SK-N-SH (cell line): ENCODE measurements at regions not wholly inside any gene's neighbourhood (a gene's known extent, or its start where the extent isn't known, plus 50 kb on each side); places are given as distances from the start of the nearest gene placed in this dataset.

Source experiments
- CTCF ChIA-PET: fragments of 300-600, 350-600 bp; formaldehyde crosslinking; extraction: SDS; loops from one replicate; lab custom pipeline; 2021; lab: Yijun Ruan, JAX
- POLR2A ChIA-PET: fragments of 350-600 bp; sonication (Branson Sonifier 250); formaldehyde crosslinking; extraction: SDS; loops from one replicate; lab custom pipeline; 2020; ENCODE audit warnings: antibody characterized with exemption, inconsistent platforms; lab: Yijun Ruan, JAX
- DNase-seq: peaks from one replicate; pipeline ENCODE4 v3.0.0; 2012
- H2AFZ ChIP-seq: fragments of 200-600 bp; sonication (generic); 2 replicates; pipeline ENCODE4 v1.8.1; 2016; ENCODE audit warnings: antibody characterized with exemption, mild to moderate bottlenecking, low read depth
- H3F3A ChIP-seq: fragments of 200-600 bp; sonication (generic); replicated peaks from 2 replicates; pipeline ENCODE3; 2016; ENCODE audit warnings: antibody characterized with exemption, mild to moderate bottlenecking; ENCODE audit not compliant: insufficient read depth
- H3K27ac ChIP-seq, 2 experiments: fragments of 200-500 bp in 1 of 2; fragments of 200-600 bp in 1 of 2; sonication (Bioruptor generic) in 1 of 2; sonication (generic), shearing (Covaris generic) in 1 of 2; 2 replicates each; pipeline versions ENCODE4 v1.5.1 to v1.6.1; 2014 to 2016; ENCODE audit warnings: low read depth in 2 of 2, inconsistent platforms in 1 of 2, low read length in 1 of 2, mild to moderate bottlenecking in 1 of 2, mixed read lengths in 1 of 2
- H3K27me3 ChIP-seq: fragments of 200-600 bp; sonication (generic), shearing (Covaris generic); 2 replicates; pipeline ENCODE4 v1.6.1; 2016; ENCODE audit warnings: mixed run types; ENCODE audit not compliant: insufficient read depth
- H3K36me3 ChIP-seq, 2 experiments: fragments of 200-500 bp in 1 of 2; fragments of 200-600 bp in 1 of 2; sonication (Bioruptor generic) in 1 of 2; sonication (generic) in 1 of 2; replicated peaks in 1 of 2; 2 replicates each; pipeline versions ENCODE3 to v1.5.1; 2014 to 2016; ENCODE audit warnings: low read length in 1 of 2, mild to moderate bottlenecking in 1 of 2; ENCODE audit not compliant: insufficient read depth in 2 of 2, control insufficient read depth in 1 of 2
- H3K4me1 ChIP-seq, 2 experiments: fragments of 200-500 bp in 1 of 2; fragments of 200-600 bp in 1 of 2; sonication (Bioruptor generic) in 1 of 2; sonication (generic), shearing (Covaris generic) in 1 of 2; 2 replicates each; pipeline versions ENCODE4 v1.5.1 to v1.6.1; 2014 to 2016; ENCODE audit warnings: low read depth in 1 of 2, low read length in 1 of 2, mixed run types in 1 of 2; ENCODE audit not compliant: insufficient read depth in 2 of 2, control insufficient read depth in 1 of 2
- H3K4me2 ChIP-seq: fragments of 200-600 bp; sonication (generic), shearing (Covaris generic); 2 replicates; pipeline ENCODE4 v1.6.1; 2017; ENCODE audit warnings: mixed run types
- H3K4me3 ChIP-seq, 2 experiments: fragments of 200-500 bp in 1 of 2; fragments of 200-600 bp in 1 of 2; sonication (Bioruptor generic) in 1 of 2; sonication (generic), shearing (Covaris generic) in 1 of 2; 2 replicates each; pipeline versions ENCODE4 v1.5.1 to v1.8.1; 2014 to 2016; ENCODE audit warnings: low read depth in 2 of 2, inconsistent platforms in 1 of 2, low read length in 1 of 2, mild to moderate bottlenecking in 1 of 2, mixed read lengths in 1 of 2, moderate library complexity in 1 of 2
- H3K79me2 ChIP-seq: fragments of 200-600 bp; sonication (generic); 2 replicates; pipeline ENCODE4 v1.8.1; 2017; ENCODE audit warnings: mild to moderate bottlenecking; ENCODE audit not compliant: insufficient read depth
- H3K9ac ChIP-seq: fragments of 200-600 bp; sonication (generic); 2 replicates; pipeline ENCODE4 v1.6.1; 2017; ENCODE audit warnings: mixed run types
- H3K9me2 ChIP-seq: fragments of 200-600 bp; sonication (generic); 2 replicates; pipeline ENCODE4 v1.6.1; 2017; ENCODE audit warnings: mixed run types
- H3K9me3 ChIP-seq: fragments of 200-600 bp; sonication (generic); 2 replicates; pipeline ENCODE4 v1.6.1; 2017; ENCODE audit warnings: mixed run types, mild to moderate bottlenecking, moderate library complexity
- H4K20me1 ChIP-seq: fragments of 200-600 bp; sonication (generic); 2 replicates; pipeline ENCODE4 v1.6.1; 2017; ENCODE audit warnings: mild to moderate bottlenecking, mixed run types; ENCODE audit not compliant: insufficient read depth
- ELF1 ChIP-seq: IDR thresholded peaks from 2 replicates; pipeline ENCODE4 v1.4.0; 2012
- EP300 ChIP-seq, 2 experiments: IDR thresholded peaks; 2 replicates each; pipeline versions ENCODE4 v1.4.0 to v1.6.1; 2012; ENCODE audit warnings: borderline replicate concordance in 1 of 2, low read depth in 1 of 2, low read length in 1 of 2
- EZH2phosphoT487 ChIP-seq: fragments of 200-600 bp; sonication (generic); IDR thresholded peaks from 2 replicates; pipeline ENCODE4 v1.6.1; 2017; ENCODE audit warnings: low read depth, mixed run types, mild to moderate bottlenecking, antibody characterized with exemption, moderate library complexity, borderline replicate concordance
- FOXJ3 ChIP-seq: sonication (generic); formaldehyde crosslinking; IDR thresholded peaks from 2 replicates; pipeline ENCODE4 v1.5.1; 2020; ENCODE audit warnings: mild to moderate bottlenecking, missing genetic modification reagents
- FOXM1 ChIP-seq: IDR thresholded peaks from 2 replicates; pipeline ENCODE4 v1.4.0; 2012; ENCODE audit warnings: low read depth, mild to moderate bottlenecking
- NFIC ChIP-seq: IDR thresholded peaks from 2 replicates; pipeline ENCODE4 v1.4.0; 2012; ENCODE audit warnings: borderline replicate concordance
- NRF1 ChIP-seq: IDR thresholded peaks from 2 replicates; pipeline ENCODE4 v1.6.1; 2012; ENCODE audit warnings: low read depth, mild to moderate bottlenecking, low read length
- PBX3 ChIP-seq: IDR thresholded peaks from 2 replicates; pipeline ENCODE4; 2012
- RAD21 ChIP-seq: IDR thresholded peaks from 2 replicates; pipeline ENCODE4 v1.6.1; 2012; ENCODE audit warnings: mild to moderate bottlenecking, low read length
- RCOR1 ChIP-seq: fragments of 150-350 bp; IDR thresholded peaks from 2 replicates; pipeline ENCODE4 v1.6.1; 2017; ENCODE audit warnings: antibody characterized with exemption, low read length
- RFX5 ChIP-seq: IDR thresholded peaks from 2 replicates; pipeline ENCODE4 v1.6.1; 2012; ENCODE audit warnings: mild to moderate bottlenecking, improper control_type of control experiment, low read length
- SIN3A ChIP-seq: IDR thresholded peaks from 2 replicates; pipeline ENCODE4 v1.6.1; 2012; ENCODE audit warnings: low read depth, mild to moderate bottlenecking, low read length, moderate library complexity, borderline replicate concordance
- YY1 ChIP-seq: IDR thresholded peaks from 2 replicates; pipeline ENCODE4 v1.4.0; 2012; ENCODE audit warnings: low read depth, mild to moderate bottlenecking
- WGBS: methylation state at CpG from one replicate; pipeline ENCODE4 v1.1.6; 2017; ENCODE audit warnings: low lambda C conversion rate; 5-methylcytosine and 5-hydroxymethylcytosine counted together
- TF ChIP-seq, protein P1 (sequence below): IDR thresholded peaks from 2 replicates; pipeline ENCODE4 v1.6.1; 2012; ENCODE audit warnings: mild to moderate bottlenecking, low read depth, low read length, moderate library complexity
- TF ChIP-seq, protein P2 (sequence below): fragments of 200-600 bp; sonication (generic); IDR thresholded peaks from 2 replicates; pipeline ENCODE4 v1.6.1; 2017; ENCODE audit warnings: antibody characterized with exemption, mild to moderate bottlenecking, moderate library complexity
- TF ChIP-seq, protein P3 (sequence below): fragments of 150-350 bp; IDR thresholded peaks from 2 replicates; pipeline ENCODE4 v1.6.1; 2017; ENCODE audit warnings: antibody characterized with exemption, low read length, low read depth, borderline replicate concordance

DNA sequence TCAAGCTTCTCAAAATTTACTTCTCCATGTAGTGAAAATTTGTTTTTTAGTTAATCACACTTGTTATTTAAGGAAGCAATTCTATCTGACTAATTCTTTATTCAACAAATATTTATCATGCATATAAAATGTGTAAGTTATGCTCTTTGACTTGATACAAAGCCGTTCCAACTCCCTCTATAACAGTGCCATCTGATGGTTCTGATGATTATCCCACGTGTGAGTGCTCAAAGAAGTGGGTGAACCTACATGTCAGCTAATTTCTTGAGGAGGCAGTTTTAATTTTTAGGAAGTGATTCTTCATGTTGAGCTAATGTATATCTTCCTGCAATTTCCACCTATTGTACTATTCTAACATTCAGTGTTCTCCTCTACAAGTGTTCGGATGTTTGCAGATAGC, 88.8 kb upstream of the BRINP1 start:
- Histone ChIP-seq H3K9me3 (no peaks in the 10 kb centered on the region), H3K27me3 (no peaks in the 10 kb centered on the region), H3K36me3 (no peaks in the 10 kb centered on the region), H3K4me3 (no peak overlapping the region), H3F3A (peaks cover 3% of the 10 kb centered on the region), H4K20me1 (no peaks in the 10 kb centered on the region), H3K4me2 (no peak overlapping the region), H2AFZ (peak overlapping the region; percentile 1; the same call in 1 of the 2 replicates), H3K27ac (no peak overlapping the region), H3K9ac (no peak overlapping the region), H3K79me2 (no peaks in the 10 kb centered on the region), H3K4me1 (no peaks in the 10 kb centered on the region; a peak in 1 of 4 replicates)
- 44% methylated on average over 3 of the region's 3 CpGs for WGBS
- CTCF ChIA-PET: interaction anchor here (1.5 to 1.7 kb wide), 3 partner anchors 10 to 862 kb away, joined by 3 to 4 read pairs (median 3); no protein-coding TSS in a partner anchor
- DNase-seq: no peak
- TF ChIP-seq, protein P1, sequence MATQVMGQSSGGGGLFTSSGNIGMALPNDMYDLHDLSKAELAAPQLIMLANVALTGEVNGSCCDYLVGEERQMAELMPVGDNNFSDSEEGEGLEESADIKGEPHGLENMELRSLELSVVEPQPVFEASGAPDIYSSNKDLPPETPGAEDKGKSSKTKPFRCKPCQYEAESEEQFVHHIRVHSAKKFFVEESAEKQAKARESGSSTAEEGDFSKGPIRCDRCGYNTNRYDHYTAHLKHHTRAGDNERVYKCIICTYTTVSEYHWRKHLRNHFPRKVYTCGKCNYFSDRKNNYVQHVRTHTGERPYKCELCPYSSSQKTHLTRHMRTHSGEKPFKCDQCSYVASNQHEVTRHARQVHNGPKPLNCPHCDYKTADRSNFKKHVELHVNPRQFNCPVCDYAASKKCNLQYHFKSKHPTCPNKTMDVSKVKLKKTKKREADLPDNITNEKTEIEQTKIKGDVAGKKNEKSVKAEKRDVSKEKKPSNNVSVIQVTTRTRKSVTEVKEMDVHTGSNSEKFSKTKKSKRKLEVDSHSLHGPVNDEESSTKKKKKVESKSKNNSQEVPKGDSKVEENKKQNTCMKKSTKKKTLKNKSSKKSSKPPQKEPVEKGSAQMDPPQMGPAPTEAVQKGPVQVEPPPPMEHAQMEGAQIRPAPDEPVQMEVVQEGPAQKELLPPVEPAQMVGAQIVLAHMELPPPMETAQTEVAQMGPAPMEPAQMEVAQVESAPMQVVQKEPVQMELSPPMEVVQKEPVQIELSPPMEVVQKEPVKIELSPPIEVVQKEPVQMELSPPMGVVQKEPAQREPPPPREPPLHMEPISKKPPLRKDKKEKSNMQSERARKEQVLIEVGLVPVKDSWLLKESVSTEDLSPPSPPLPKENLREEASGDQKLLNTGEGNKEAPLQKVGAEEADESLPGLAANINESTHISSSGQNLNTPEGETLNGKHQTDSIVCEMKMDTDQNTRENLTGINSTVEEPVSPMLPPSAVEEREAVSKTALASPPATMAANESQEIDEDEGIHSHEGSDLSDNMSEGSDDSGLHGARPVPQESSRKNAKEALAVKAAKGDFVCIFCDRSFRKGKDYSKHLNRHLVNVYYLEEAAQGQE: no peak
- TF ChIP-seq RAD21: peak; percentile 16; the same call in 1 of the 2 replicates
- no peak for TF ChIP-seq RCOR1
- TF ChIP-seq, protein P2, sequence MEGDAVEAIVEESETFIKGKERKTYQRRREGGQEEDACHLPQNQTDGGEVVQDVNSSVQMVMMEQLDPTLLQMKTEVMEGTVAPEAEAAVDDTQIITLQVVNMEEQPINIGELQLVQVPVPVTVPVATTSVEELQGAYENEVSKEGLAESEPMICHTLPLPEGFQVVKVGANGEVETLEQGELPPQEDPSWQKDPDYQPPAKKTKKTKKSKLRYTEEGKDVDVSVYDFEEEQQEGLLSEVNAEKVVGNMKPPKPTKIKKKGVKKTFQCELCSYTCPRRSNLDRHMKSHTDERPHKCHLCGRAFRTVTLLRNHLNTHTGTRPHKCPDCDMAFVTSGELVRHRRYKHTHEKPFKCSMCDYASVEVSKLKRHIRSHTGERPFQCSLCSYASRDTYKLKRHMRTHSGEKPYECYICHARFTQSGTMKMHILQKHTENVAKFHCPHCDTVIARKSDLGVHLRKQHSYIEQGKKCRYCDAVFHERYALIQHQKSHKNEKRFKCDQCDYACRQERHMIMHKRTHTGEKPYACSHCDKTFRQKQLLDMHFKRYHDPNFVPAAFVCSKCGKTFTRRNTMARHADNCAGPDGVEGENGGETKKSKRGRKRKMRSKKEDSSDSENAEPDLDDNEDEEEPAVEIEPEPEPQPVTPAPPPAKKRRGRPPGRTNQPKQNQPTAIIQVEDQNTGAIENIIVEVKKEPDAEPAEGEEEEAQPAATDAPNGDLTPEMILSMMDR: peak; percentile 13; the same call in 1 of the 2 replicates
- no peak for TF ChIP-seq ELF1
- TF ChIP-seq, all 33 proteins: peak for 2
- POLR2A ChIA-PET: no interaction called here
- no peaks in the 10 kb centered on the region for H3K9me2 ChIP-seq

GRCh38 chr9:119453980-119454379, 84.7 kb upstream of the BRINP1 start:
- no peak for DNase-seq
- TF ChIP-seq RFX5 (no peak), NFIC (no peak), PBX3 (no peak), RAD21 (no peak), FOXM1 (no peak), YY1 (no peak), EZH2phosphoT487 (no peak), NRF1 (no peak), SIN3A (no peak), RCOR1 (no peak), EP300 (IDR thresholded peaks at IDR 0.05; ENCODE audit: borderline replicate concordance in 1 of 2, low read depth in 1 of 2, low read length in 1 of 2) (no peak), FOXJ3 (CRISPR knock-in tag) (no peak)
- TF ChIP-seq, protein P3, sequence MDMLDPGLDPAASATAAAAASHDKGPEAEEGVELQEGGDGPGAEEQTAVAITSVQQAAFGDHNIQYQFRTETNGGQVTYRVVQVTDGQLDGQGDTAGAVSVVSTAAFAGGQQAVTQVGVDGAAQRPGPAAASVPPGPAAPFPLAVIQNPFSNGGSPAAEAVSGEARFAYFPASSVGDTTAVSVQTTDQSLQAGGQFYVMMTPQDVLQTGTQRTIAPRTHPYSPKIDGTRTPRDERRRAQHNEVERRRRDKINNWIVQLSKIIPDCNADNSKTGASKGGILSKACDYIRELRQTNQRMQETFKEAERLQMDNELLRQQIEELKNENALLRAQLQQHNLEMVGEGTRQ: no peak
- TF ChIP-seq, all 33 proteins: peak for 0
- Histone ChIP-seq H2AFZ (no peak overlapping the region), H3F3A (peaks cover 9% of the 10 kb centered on the region), H3K4me3 (no peak overlapping the region), H3K4me1 (no peaks in the 10 kb centered on the region; a peak in 1 of 4 replicates), H3K79me2 (no peaks in the 10 kb centered on the region), H3K36me3 (no peaks in the 10 kb centered on the region), H3K27ac (peak overlapping the region in 1 of 2 experiments; percentile 58; a peak in 2 of 4 replicates), H3K9ac (no peak overlapping the region), H3K9me3 (no peaks in the 10 kb centered on the region), H3K9me2 (no peaks in the 10 kb centered on the region), H3K27me3 (no peaks in the 10 kb centered on the region), H4K20me1 (no peaks in the 10 kb centered on the region), H3K4me2 (peak overlapping the region; percentile 49; the same call in 1 of the 2 replicates)
- CTCF ChIA-PET: no interaction called here
- POLR2A ChIA-PET: no interaction called here
- WGBS: 33% methylated on average over 1 of the region's 1 CpG
